ENCODE measurements at regions not wholly inside any gene's neighbourhood (a gene's known extent, or its start where the extent isn't known, plus 50 kb on each side); places are given as distances from the start of the nearest gene placed in this dataset.
"Not testable (repeated sequence)": the region's sequence is repeated elsewhere in the genome, so short reads cannot be mapped to it uniquely, and the experiment has no call there.

DNA sequence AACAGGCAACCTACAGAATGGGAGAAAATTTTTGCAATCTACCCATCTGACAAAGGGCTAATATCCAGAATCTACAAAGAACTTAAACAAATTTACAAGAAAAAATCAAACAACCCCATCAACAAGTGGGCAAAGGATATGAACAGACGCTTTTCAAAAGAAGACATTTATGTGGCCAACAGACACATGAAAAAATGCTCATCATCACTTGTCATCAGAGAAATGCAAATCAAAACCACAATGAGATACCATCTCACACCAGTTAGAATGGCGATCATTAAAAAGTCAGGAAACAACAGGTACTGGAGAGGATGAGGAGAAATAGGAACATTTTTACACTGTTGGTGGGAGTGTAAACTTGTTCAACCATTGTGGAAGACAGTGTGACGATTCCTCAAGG lies 321.6 kb downstream of the RPLP1 start:
- not testable (repeated sequence) for DNase-seq

DNA sequence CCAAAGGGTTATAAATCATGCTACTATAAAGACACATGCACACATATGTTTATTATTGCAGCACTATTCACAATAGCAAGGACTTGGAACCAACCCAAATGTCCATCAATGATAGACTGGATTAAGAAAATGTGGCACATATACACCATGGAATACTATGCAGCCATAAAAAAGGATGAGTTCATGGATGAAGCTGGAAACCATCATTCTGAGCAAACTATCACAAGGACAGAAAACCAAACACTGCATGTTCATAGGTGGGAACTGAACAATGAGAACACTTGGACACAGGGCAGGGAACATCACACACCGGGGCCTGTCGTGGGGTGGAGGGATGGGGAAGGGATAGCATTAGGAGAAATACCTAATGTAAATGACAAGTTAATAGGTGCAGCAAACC lies 322.1 kb downstream of the RPLP1 start:
- DNase-seq, result not testable (repeated sequence)

DNA sequence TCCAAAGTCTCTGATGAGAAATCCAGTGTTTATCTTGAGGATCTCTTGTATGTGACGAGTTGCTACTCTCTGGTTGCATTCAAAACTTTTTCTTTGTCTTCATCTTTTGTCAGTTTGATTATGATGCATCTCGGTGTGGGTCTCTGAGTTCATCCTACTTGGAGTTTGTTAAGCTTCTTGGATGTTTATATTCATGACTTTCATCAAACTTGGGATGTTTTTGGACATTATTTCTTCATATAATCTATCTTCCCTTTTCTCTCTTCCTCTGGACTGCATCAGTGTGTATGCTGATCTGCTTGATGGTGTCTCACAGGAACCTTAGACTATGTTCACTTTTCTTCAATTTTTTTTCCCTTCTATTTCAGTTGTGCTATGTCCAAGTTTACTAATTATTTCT lies 320.4 kb downstream of the TLE3 start:
- no peak for DNase-seq

GRCh38 chr15:69780374-69780773 lies 317.3 kb downstream of the TLE3 start:
- no peak for DNase-seq

- no peak for DNase-seq
These were observed 316.7 kb downstream of the TLE3 start for GRCh38 chr15:69780981-69781380.

- no peak for DNase-seq
These were observed 316.1 kb downstream of the TLE3 start for GRCh38 chr15:69781411-69782125.

GRCh38 chr15:69782139-69782658 lies 315.5 kb downstream of the TLE3 start:
- DNase-seq, result no peak

- peak; percentile 26 for DNase-seq
These were observed 314.9 kb downstream of the TLE3 start for GRCh38 chr15:69782809-69783208.

DNA sequence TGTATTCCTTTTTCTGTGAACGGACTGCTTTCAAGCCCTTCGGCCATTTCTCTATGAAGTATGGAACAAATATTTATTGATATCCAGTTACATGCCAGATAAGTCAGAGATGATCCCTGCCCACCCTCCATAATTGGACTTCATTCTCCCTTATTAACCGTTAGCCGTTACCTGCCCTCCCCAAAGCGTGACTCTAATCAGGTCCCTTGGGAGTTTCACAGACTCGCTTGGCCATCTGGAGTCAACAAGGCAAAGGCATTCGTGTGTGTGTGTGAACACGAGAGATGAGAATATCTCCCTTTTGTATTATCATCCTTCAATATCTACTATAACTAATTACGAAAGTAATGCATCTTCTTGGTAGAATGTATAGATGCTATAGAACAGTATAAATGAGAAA lies 314.5 kb downstream of the TLE3 start:
- DNase-seq, result no peak

DNA sequence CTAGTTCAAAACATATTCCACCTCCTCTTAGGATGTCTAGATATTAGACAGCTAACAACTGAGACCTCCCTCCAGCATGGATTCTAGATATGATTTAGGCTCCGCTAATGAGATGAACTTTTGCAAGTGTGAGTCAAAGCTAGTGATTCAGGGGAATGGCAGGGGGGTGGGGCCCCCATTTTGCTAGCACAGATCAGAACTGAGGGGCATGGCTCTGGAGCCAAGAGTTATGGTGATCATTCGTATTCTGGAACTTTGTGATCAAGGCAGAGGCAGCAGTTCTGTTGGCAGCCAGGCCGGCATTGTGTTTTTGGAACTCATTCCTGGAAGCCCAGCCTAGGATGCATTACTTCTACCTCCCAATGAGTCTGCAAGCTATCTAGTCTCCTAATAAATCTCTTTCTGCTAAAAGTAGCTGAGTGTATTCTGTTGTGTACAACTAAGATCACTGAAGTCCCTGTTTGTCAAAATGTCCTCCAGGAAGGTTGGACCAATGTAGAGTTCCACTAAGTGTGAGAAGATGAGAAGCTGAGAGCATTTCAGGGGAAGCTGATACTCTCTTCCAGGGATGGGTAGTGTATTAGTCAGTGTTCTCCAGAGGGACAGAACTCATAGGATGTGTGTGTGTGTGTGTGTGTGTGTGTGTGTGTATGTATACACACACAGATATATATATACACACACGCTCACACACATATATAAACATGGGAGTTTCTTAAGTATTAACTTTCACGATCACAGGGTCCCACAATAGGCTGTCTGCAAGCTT lies 312.7 kb downstream of the TLE3 start:
- no peak for DNase-seq

DNA sequence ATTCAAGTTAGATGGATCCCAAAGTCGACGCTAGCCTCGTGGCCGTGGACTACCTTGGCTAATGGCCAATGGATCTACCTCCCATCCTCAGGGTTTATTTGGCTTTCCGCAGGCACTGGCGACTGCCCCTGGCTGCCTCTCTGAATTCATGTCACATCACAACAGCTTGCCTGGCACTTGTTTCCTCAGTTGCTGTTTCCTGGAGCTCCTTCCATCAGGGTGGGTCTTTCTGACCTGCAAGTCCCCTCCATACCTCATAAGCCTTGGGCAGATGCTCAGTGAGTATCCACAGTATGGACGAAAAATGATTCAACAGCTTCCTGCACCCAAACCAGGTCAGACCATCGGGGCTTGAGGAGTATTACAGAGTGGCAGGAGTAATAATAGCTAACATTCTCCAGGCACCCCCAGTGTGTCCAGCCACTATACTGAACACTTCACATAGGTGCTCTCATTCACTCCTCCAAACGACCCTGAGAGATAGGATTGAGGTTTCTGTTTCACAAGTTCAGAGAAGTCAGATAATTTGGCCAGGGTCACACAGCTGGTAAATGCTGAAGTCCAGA lies 311.5 kb downstream of the TLE3 start:
- DNase-seq, result no peak

- no peak for DNase-seq
These were observed 309.9 kb downstream of the TLE3 start for GRCh38 chr15:69787791-69788190.

GRCh38 chr15:69789648-69790393 lies 307.9 kb downstream of the TLE3 start:
- DNase-seq, result no peak

- DNase-seq, result no peak
These were observed 307.1 kb downstream of the TLE3 start for GRCh38 chr15:69790632-69791031.

DNA sequence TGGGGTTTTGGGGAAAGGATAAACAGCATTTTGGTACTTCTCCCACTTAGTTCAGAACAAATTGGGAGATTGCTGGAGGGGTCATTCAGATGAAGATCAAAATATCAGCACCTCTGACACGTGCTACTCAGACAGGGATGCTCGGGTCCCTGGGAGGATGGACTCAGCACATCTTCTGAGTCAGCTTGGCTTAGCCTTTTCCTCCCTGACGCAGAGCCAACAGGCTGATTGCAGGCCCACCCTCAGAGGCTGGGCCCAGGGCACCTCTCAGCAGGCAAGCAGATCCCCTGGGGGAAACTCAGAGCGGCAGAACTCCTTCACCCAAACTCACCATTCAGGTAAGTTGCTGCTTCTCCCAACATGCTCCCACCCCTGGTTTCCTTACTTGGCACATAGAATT lies 304.9 kb downstream of the TLE3 start:
- no peak for DNase-seq

- DNase-seq, result no peak
These were observed 304.3 kb downstream of the TLE3 start for GRCh38 chr15:69793431-69793780.

DNA sequence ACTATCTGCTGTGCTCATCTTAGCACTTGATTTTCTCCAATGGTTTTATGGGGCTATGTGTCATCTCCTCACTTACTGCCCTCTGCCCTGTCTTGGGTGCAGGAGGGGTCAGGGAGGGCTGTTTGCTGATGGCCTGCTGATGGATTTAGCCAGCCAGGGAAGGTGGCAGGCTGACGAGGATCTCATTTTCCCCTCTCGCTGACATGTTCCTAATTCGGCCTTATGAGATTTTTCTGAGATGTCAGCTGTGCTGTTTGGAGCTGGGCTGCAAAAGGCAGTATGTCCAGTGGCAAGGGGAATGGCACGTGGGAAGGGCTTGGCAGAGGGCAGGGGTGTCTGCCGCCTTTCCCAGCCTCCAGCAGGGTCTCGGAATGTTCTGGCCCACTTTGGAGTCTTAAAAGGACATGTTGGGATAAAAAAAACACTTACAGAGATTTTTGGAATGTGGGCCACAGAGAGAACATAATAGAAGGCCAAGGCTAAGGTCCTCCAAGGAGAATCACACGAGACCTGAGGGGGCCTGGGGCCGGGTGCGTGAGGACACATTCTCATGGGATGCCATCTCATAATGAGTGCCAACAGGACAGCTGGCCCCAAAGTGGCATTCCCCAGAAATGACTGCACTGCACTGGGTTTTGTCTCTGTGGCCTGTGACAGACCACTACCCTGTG lies 303.8 kb downstream of the TLE3 start:
- DNase-seq, result no peak

DNA sequence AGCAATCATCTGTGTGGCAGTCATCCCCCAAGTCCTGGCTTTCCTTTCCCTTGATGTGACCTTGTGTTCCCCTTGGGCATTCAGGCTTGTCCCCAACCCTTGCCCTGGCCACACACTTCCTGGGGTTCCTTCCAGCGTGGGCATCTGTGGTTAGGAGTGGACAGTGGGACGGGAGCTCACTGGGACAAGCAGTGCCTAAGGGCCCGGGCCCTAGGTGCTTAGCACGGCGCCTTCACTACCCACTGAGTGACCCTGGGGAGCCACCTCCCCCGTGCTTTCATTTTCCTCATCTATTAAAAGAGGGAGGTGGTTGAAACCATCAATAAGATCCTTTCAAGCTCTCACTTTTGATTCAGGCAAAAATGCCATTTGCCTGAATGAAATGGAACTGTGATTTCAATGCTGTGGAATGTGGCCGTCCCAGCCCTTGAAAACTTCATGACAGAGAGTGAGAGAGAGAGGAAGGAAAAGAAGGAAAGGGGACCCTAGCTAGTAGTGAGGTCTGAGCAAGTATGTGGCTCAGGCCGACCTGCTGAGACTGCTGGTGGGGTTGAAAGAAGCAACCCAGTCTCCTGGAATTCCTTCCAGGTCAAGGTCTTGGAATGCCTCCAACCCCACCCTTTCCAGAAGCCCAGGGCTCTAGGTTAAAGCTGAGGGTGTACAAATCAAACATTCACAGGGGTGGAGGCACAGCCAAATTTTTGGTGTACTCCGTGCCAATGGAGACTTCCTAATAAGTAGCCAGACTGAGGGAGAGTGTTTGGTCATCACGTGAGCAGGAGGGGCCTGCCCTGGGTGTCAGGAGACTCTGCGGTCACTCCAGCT lies 302.9 kb downstream of the TLE3 start:
- no peak for DNase-seq

DNA sequence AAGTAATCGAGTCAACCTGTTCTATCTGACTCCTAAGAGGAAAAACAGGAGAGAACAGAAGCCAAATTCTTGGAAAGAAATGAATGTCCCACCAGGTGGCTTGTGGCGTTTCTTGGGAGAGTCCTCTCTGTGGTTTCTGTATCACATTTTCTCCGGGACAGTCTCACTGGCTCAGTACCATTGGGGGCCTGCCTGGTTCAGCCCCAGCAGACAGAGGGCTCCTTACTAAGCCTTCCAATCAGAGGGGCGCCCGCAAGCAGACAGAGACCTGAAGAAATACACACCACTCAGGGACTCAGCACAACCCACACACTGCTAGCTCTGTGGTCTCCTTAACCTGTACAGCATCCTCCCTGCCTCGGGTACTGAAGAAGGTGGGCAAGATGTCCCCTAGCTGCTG lies 302.1 kb downstream of the TLE3 start:
- DNase-seq, result no peak

DNA sequence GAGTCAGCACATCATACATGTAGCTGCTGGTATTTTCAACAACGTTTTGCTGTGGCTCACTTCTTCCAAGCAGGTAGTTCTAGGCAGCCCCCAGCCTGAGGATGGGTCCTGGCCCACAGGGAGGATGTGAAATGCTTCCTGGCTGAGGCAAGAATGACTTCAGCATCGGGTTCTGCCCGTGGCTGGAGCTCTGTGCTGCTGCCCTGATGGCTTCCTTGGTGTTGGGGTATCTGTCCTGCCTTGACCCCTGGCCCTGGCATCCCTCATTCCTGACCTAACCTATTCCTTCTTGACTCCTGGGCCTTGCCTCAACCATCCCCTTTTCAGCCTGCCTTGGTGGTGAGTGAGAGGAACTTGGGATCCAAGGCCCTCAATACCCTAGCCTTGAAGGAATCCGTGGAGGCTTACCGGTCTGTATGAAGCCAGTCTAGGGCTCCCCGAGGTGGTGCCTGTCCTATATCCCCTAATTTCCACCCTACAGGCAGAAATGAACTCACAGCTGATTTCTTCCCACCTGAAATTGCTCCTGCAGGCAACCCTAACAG lies 300.6 kb downstream of the TLE3 start:
- DNase-seq, result no peak

GRCh38 chr15:69797615-69798014 lies 300.1 kb downstream of the TLE3 start:
- no peak for DNase-seq

Measured in stimulated activated CD4-positive, alpha-beta T cell treated with anti-CD3 and anti-CD28 coated beads, Interleukin-4, amount 100 ng/mL, for 1 hour (primary cell).